ENCODE measurements at regions not wholly inside any gene's neighbourhood (a gene's known extent, or its start where the extent isn't known, plus 50 kb on each side); places are given as distances from the start of the nearest gene placed in this dataset.

DNA sequence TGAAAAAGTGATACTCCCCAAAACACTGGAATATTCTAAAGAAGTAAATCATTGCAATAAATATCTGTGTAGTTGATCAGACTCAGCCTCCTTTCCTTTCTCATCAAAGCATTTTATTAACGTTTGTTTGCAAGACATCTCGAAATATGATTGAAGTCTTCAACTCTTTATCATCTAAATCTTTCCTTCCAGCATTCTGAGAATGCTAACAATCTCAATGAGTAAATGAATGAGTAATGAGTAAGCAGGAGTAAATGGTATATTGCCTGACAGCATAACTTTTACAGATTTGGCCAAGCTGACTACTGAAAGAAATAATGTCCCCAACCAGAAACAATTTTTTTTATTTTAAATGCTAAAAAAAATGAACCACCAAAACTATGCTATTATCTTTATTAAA is 157.1 kb downstream of the SLCO4C1 start:
- TF ChIP-seq JUN (IDR thresholded peaks at IDR 0.05; ENCODE audit: borderline replicate concordance, insufficient read depth, insufficient read length, low read depth) (no peak), GATA2 (IDR thresholded peaks at IDR 0.05; ENCODE audit: insufficient read depth, insufficient read length, low read depth, low read length) (no peak), FOS (IDR thresholded peaks at IDR 0.05; ENCODE audit: borderline replicate concordance, insufficient read depth, low read length) (no peak), MYC (IDR thresholded peaks at IDR 0.05; ENCODE audit: low read depth, low read length) (no peak), POLR2AphosphoS5 (IDR thresholded peaks at IDR 0.05; ENCODE audit: insufficient read depth, low read depth, low read length) (no peak), POLR2A (IDR thresholded peaks at IDR 0.05; ENCODE audit: low read depth, low read length) (no peak), EZH2 (IDR thresholded peaks at IDR 0.05; ENCODE audit: borderline replicate concordance, low read depth, low read length, severe bottlenecking) (no peak)
- TF ChIP-seq, protein P1, sequence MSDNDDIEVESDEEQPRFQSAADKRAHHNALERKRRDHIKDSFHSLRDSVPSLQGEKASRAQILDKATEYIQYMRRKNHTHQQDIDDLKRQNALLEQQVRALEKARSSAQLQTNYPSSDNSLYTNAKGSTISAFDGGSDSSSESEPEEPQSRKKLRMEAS (IDR thresholded peaks at IDR 0.05; ENCODE audit: insufficient read depth, insufficient read length), result no peak
- TF ChIP-seq, protein P2, sequence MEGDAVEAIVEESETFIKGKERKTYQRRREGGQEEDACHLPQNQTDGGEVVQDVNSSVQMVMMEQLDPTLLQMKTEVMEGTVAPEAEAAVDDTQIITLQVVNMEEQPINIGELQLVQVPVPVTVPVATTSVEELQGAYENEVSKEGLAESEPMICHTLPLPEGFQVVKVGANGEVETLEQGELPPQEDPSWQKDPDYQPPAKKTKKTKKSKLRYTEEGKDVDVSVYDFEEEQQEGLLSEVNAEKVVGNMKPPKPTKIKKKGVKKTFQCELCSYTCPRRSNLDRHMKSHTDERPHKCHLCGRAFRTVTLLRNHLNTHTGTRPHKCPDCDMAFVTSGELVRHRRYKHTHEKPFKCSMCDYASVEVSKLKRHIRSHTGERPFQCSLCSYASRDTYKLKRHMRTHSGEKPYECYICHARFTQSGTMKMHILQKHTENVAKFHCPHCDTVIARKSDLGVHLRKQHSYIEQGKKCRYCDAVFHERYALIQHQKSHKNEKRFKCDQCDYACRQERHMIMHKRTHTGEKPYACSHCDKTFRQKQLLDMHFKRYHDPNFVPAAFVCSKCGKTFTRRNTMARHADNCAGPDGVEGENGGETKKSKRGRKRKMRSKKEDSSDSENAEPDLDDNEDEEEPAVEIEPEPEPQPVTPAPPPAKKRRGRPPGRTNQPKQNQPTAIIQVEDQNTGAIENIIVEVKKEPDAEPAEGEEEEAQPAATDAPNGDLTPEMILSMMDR (IDR thresholded peaks at IDR 0.05; ENCODE audit: extremely low read depth in 1 of 2, insufficient read depth in 1 of 2, low read depth in 1 of 2, low read length in 2 of 2), result no peak
- no peak for FAIRE-seq
- dilution Hi-C loops (cut with MboI; ENCODE audit: extremely low pct_ligation_motif_present, low sequenced_read_pairs) (no loop called here), intact Hi-C loops (cut with micrococcal nuclease) (no loop called here)
- Histone ChIP-seq H3K27ac (ENCODE audit: insufficient read depth, low read depth, low read length) (no peak overlapping the region), H3K36me3 (ENCODE audit: control insufficient read depth in 2 of 2, extremely low read depth in 1 of 2, insufficient read depth in 2 of 2, low read length in 2 of 2) (no peaks in the 10 kb centered on the region), H3K9me1 (replicated peaks; ENCODE audit: control insufficient read depth, extremely low read depth, insufficient read depth, low read length) (no peaks in the 10 kb centered on the region), H3K9ac (replicated peaks; ENCODE audit: extremely low read depth, insufficient read depth, low read length) (no peak overlapping the region), H2AFZ (ENCODE audit: low read depth, low read length) (no peak overlapping the region), H3K4me3 (replicated peaks in 1 of 3; ENCODE audit: insufficient read depth in 1 of 3, low read depth in 1 of 3, low read length in 3 of 3) (no peak overlapping the region), H3K9me3 (replicated peaks; ENCODE audit: control insufficient read depth, insufficient read depth, low read length) (no peaks in the 10 kb centered on the region), H3K4me1 (ENCODE audit: control insufficient read depth, extremely low read depth, insufficient read depth, low read length) (no peaks in the 10 kb centered on the region), H4K20me1 (replicated peaks; ENCODE audit: control insufficient read depth, extremely low read depth, insufficient read depth, low read length) (no peaks in the 10 kb centered on the region), H3K27me3 (ENCODE audit: control insufficient read depth in 2 of 2, insufficient read depth in 2 of 2, low read length in 2 of 2) (no peaks in the 10 kb centered on the region), H3K4me2 (ENCODE audit: insufficient read depth, low read length) (no peak overlapping the region), H3K79me2 (ENCODE audit: control insufficient read depth, insufficient read depth, low read length) (no peaks in the 10 kb centered on the region)
- no peak for DNase-seq (ENCODE audit: low read depth, low spot score)
- BruUV-seq (replicated peaks), result no TSS peak
- ChIA-PET POLR2A (no interaction called here), CTCF (no interaction called here)
